ENCODE measurements at regions not wholly inside any gene's neighbourhood (a gene's known extent, or its start where the extent isn't known, plus 50 kb on each side); places are given as distances from the start of the nearest gene placed in this dataset.

GRCh38 chr5:2453781-2454180, 297.7 kb downstream of the IRX2 start:
- Histone ChIP-seq H3K27me3 (replicated peaks in 1 of 7) (no peaks in the 10 kb centered on the region), H3K4me1 (no peaks in the 10 kb centered on the region), H3K27ac (no peak overlapping the region), H3K4me3 (no peak overlapping the region), H3K36me3 (no peaks in the 10 kb centered on the region), H3K9me3 (no peaks in the 10 kb centered on the region)
- TF ChIP-seq POLR2A (IDR thresholded peaks at IDR 0.05) (no peak), POLR2AphosphoS5 (IDR thresholded peaks at IDR 0.05) (no peak)
- TF ChIP-seq, protein P1, sequence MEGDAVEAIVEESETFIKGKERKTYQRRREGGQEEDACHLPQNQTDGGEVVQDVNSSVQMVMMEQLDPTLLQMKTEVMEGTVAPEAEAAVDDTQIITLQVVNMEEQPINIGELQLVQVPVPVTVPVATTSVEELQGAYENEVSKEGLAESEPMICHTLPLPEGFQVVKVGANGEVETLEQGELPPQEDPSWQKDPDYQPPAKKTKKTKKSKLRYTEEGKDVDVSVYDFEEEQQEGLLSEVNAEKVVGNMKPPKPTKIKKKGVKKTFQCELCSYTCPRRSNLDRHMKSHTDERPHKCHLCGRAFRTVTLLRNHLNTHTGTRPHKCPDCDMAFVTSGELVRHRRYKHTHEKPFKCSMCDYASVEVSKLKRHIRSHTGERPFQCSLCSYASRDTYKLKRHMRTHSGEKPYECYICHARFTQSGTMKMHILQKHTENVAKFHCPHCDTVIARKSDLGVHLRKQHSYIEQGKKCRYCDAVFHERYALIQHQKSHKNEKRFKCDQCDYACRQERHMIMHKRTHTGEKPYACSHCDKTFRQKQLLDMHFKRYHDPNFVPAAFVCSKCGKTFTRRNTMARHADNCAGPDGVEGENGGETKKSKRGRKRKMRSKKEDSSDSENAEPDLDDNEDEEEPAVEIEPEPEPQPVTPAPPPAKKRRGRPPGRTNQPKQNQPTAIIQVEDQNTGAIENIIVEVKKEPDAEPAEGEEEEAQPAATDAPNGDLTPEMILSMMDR (IDR thresholded peaks at IDR 0.05 in 8 of 11, conservative IDR thresholded peaks at IDR 0.05 in 3 of 11): no peak
- intact Hi-C loops (cut with DNase I; ENCODE audit: low total_unique reads): no loop called here
- WGBS, 5 donors: 81 to 91% (median 86%) methylated on average over 3 of the region's 3 CpGs
- no peak for DNase-seq

- intact Hi-C loops (cut with DNase I; ENCODE audit: low total_unique reads): no loop called here
- no peaks in the 10 kb centered on the region for H3K9me3 ChIP-seq
These were observed 300.4 kb downstream of the IRX2 start for GRCh38 chr5:2451100-2451499.

GRCh38 chr5:2442496-2443354, 308.8 kb downstream of the IRX2 start:
- no peaks in the 10 kb centered on the region for H3K36me3 ChIP-seq
- no peak overlapping the region for H3K27ac ChIP-seq
- no peak overlapping the region for H3K4me3 ChIP-seq
- peaks cover 0 to 3% (median 0%) of the 10 kb centered on the region in 8 donors for H3K9me3 ChIP-seq
- no peak for DNase-seq
- H3K27me3 ChIP-seq (replicated peaks in 1 of 7): peaks cover 0 to 5% (median 0%) of the 10 kb centered on the region in 7 donors
- no peaks in the 10 kb centered on the region for H3K4me1 ChIP-seq
- intact Hi-C loops (cut with DNase I; ENCODE audit: low total_unique reads): no loop called here
- TF ChIP-seq POLR2A (IDR thresholded peaks at IDR 0.05): no peak
- TF ChIP-seq POLR2AphosphoS5 (IDR thresholded peaks at IDR 0.05): no peak
- TF ChIP-seq, protein P1 (IDR thresholded peaks at IDR 0.05 in 8 of 11, conservative IDR thresholded peaks at IDR 0.05 in 3 of 11): no peak
- WGBS, 5 donors: 73 to 86% (median 85%) methylated on average over 29 to 31 of the region's 31 CpGs

More at GRCh38 chr5:2451100-2451499, 300.4 kb downstream of the IRX2 start:
- Histone ChIP-seq H3K27ac (no peak overlapping the region), H3K36me3 (no peaks in the 10 kb centered on the region), H3K4me3 (no peak overlapping the region), H3K4me1 (no peaks in the 10 kb centered on the region), H3K27me3 (replicated peaks in 1 of 7) (no peaks in the 10 kb centered on the region)
- TF ChIP-seq POLR2AphosphoS5 (IDR thresholded peaks at IDR 0.05) (no peak), POLR2A (IDR thresholded peaks at IDR 0.05) (no peak)
- TF ChIP-seq, protein P1 (IDR thresholded peaks at IDR 0.05 in 8 of 11, conservative IDR thresholded peaks at IDR 0.05 in 3 of 11): no peak
- DNase-seq: no peak

GRCh38 chr5:2441495-2442180, 309.8 kb downstream of the IRX2 start:
- Histone ChIP-seq H3K4me1 (no peaks in the 10 kb centered on the region), H3K27ac (no peak overlapping the region), H3K36me3 (no peaks in the 10 kb centered on the region), H3K4me3 (no peak overlapping the region), H3K9me3 (peaks cover 0 to 3% (median 0%) of the 10 kb centered on the region in 8 donors), H3K27me3 (replicated peaks in 1 of 7) (peaks cover 0 to 5% (median 0%) of the 10 kb centered on the region in 7 donors)
- 69 to 78% (median 72%) methylated on average over 14 of the region's 14 CpGs for WGBS, 5 donors
- intact Hi-C loops (cut with DNase I; ENCODE audit: low total_unique reads): no loop called here
- no peak for DNase-seq
- TF ChIP-seq POLR2A (IDR thresholded peaks at IDR 0.05) (no peak), POLR2AphosphoS5 (IDR thresholded peaks at IDR 0.05) (no peak)
- TF ChIP-seq, protein P1 (IDR thresholded peaks at IDR 0.05 in 8 of 11, conservative IDR thresholded peaks at IDR 0.05 in 3 of 11): no peak

Data from spleen (tissue), 11 donors.